Stimulated activated CD4-positive, alpha-beta T cell treated with anti-CD3 and anti-CD28 coated beads, Interleukin-4, amount 100 ng/mL, for 1 hour (primary cell): ENCODE measurements at regions not wholly inside any gene's neighbourhood (a gene's known extent, or its start where the extent isn't known, plus 50 kb on each side); places are given as distances from the start of the nearest gene placed in this dataset.

ENCODE experiments used
- DNase-seq: peaks from one replicate; pipeline ENCODE4 v3.0.0-alpha.2; 2020

- DNase-seq: no peak
Measured at GRCh38 chr1:5564578-5565257, 427.5 kb downstream of the NPHP4 start.

GRCh38 chr1:5563861-5564577, 428.2 kb downstream of the NPHP4 start:
- DNase-seq: no peak

- DNase-seq: no peak
Measured at GRCh38 chr1:5562769-5563168, 429.5 kb downstream of the NPHP4 start.

- no peak for DNase-seq
Measured at GRCh38 chr1:5562331-5562730, 429.9 kb downstream of the NPHP4 start.

GRCh38 chr1:5559078-5559477, 433.1 kb downstream of the NPHP4 start:
- DNase-seq: no peak

GRCh38 chr1:5555853-5556252, 436.4 kb downstream of the NPHP4 start:
- no peak for DNase-seq

- no peak for DNase-seq
Measured at GRCh38 chr1:5554784-5555183, 437.4 kb downstream of the NPHP4 start.

GRCh38 chr1:5554111-5554510, 438.1 kb downstream of the NPHP4 start:
- DNase-seq: no peak

- DNase-seq: no peak
Measured at GRCh38 chr1:5552787-5553484, 439.3 kb downstream of the NPHP4 start.

- no peak for DNase-seq
Measured at GRCh38 chr1:5551274-5551975, 440.8 kb downstream of the NPHP4 start.

GRCh38 chr1:5548266-5548665, 444.0 kb downstream of the NPHP4 start:
- no peak for DNase-seq

- DNase-seq: no peak
Measured at GRCh38 chr1:5543235-5543634, 449.0 kb downstream of the NPHP4 start.

GRCh38 chr1:5532811-5533210, 459.4 kb downstream of the NPHP4 start:
- no peak for DNase-seq

- DNase-seq: no peak
Measured at GRCh38 chr1:5526822-5527551, 465.2 kb downstream of the NPHP4 start.

- no peak for DNase-seq
Measured at GRCh38 chr1:5526385-5526750, 465.9 kb downstream of the NPHP4 start.

- DNase-seq: no peak
Measured at GRCh38 chr1:5525597-5526384, 466.4 kb downstream of the NPHP4 start.

- no peak for DNase-seq
Measured at GRCh38 chr1:5522531-5523145, 469.6 kb downstream of the NPHP4 start.

GRCh38 chr1:5519366-5520135, 472.7 kb downstream of the NPHP4 start:
- DNase-seq: no peak

- DNase-seq: no peak
Measured at GRCh38 chr1:5516756-5517155, 475.5 kb downstream of the NPHP4 start.

- no peak for DNase-seq
Measured at GRCh38 chr1:5515501-5515900, 476.7 kb downstream of the NPHP4 start.
